D721Med (cell line): ENCODE measurements at regions not wholly inside any gene's neighbourhood (a gene's known extent, or its start where the extent isn't known, plus 50 kb on each side); places are given as distances from the start of the nearest gene placed in this dataset.

Experiments used
- DNase-seq: peaks from one replicate; pipeline ENCODE4 v3.0.0; 2011; ENCODE audit warnings: low spot score; ENCODE audit not compliant: insufficient read length
- FAIRE-seq: peaks from 2 replicates; lab custom pipeline; 2011; peaks lifted over from hg19 to GRCh38; lab: Jason Lieb, UNC
- TF ChIP-seq, protein P1 (sequence below): IDR thresholded peaks from 2 replicates; pipeline ENCODE4 v1.5.1; 2012; ENCODE audit warnings: mild to moderate bottlenecking, control low read depth; ENCODE audit not compliant: insufficient read depth; ENCODE audit errors: missing control alignments

DNA sequence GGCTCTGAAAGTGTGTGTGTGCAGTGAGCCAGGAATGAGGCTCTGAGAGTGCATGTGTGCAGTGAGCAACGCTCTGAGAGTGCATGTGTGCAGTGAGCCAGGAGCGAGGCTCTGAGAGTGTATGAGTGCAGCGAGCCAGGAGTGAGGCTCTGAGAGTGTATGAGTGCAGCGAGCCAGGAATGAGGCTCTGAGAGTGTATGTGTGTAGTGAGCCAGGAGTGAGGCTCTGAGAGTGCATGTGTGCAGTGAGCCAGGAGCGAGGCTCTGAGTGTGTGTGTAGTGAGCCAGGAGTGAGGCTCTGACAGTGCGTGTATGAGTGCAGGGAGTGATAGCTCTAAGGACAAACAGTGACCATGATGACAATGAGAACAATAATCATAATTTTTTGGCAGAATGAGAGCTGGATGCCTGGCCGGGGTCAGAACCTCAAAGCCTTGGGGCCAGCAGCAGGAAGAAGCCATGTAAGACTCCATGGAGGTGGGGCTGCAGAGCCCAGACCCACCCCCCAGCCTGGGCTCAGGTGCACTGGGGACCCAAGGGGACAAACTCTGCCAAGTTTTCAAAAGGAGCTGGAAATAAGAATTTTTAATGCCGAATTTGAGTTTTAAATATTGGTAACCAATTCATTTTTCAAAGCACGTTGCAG is 85.7 kb upstream of the PRR20G start:
- TF ChIP-seq, protein P1, sequence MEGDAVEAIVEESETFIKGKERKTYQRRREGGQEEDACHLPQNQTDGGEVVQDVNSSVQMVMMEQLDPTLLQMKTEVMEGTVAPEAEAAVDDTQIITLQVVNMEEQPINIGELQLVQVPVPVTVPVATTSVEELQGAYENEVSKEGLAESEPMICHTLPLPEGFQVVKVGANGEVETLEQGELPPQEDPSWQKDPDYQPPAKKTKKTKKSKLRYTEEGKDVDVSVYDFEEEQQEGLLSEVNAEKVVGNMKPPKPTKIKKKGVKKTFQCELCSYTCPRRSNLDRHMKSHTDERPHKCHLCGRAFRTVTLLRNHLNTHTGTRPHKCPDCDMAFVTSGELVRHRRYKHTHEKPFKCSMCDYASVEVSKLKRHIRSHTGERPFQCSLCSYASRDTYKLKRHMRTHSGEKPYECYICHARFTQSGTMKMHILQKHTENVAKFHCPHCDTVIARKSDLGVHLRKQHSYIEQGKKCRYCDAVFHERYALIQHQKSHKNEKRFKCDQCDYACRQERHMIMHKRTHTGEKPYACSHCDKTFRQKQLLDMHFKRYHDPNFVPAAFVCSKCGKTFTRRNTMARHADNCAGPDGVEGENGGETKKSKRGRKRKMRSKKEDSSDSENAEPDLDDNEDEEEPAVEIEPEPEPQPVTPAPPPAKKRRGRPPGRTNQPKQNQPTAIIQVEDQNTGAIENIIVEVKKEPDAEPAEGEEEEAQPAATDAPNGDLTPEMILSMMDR, result no peak
- DNase-seq (no peak), FAIRE-seq (no peak)

DNA sequence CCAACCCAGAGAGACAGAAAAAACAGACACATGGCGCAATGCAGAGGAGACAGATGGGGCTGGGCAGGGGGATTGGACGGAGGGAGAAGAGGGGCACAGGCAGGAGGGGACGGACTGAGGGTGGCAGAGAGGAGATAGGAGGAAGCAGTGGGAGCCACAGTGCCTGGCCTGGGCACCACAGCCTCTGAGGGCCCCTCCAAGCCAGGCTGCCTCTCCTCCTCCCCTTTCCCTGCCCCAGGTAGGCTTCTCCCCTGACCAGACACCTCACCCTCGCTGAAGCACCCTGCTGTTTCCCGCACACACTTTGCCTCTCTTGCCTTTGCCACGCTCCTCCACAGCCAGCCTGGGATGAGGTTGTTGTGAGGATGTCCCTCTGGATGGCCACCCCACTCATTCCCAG is 84.0 kb upstream of the PRR20G start:
- DNase-seq (no peak), FAIRE-seq (no peak)
- TF ChIP-seq, protein P1, result no peak

DNA sequence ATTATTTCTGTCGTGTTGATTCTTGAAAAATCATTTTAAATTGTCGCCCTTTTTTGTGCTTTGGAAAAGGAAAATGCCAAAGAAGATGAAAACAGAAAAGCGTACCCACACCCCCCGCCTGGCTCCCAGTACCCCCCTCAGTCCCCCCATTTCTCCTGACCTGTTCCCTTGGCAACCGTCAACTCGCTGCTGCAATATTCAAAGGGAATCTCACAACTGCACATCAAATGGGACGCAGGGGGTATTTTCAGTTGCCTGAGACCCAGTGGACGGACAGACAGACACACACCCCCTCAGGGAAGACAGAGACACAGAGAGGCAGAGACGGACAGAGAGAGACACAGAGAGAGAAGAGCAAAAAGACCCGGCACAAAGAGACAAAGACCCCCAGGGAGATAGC is 83.5 kb upstream of the PRR20G start:
- DNase-seq (no peak), FAIRE-seq (no peak)
- TF ChIP-seq, protein P1, result no peak

DNA sequence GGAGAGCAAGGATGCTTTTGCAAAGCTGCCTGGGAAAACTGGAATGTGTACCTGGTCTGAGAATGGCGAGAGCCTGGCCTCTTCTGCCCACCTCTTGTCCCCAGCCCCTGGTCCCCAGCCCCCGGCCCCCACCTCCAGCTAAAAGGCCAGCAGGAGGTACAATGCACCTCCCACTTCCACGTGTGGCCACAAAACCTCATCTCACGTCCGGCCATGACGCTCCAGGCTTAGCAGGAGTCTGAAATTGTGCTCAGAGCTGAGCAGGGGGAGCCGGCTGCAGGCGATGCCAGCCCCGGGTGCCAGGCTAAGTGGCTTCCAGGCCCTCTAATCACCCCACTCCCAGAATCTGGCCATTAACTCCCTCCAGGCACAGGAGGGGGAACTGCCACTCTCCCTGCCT is 83.1 kb upstream of the PRR20G start:
- no peak for DNase-seq
- FAIRE-seq, result no peak
- TF ChIP-seq, protein P1, result no peak

DNA sequence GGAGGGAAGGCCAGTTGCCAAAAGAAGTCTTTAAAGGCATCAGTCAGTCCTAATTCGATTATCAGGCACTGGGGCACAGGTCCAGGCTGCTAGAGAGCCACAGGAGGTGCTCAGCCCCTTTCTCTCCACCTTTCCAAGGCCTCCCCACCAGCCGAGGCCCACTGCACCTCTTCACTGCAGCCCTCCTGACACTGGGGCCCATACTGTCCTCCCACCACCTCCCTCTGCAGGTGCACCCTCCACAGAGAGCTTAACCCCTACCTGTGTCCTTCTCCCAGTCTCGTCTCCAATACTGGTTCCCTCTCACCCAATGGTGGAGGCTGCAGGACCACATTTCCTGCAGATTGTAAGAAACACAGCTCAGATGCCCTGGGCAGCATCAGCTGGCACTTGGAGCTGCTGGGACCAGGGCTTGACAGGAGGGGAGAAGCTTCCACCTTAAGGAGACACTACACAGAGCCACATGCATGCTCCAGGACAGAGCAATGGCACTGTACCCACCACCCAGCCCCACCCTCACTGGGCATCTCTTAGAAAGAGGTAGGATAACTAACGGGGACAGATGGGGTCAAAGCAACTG is 81.6 kb upstream of the PRR20G start:
- TF ChIP-seq, protein P1, result no peak
- no peak for FAIRE-seq
- DNase-seq, result no peak

DNA sequence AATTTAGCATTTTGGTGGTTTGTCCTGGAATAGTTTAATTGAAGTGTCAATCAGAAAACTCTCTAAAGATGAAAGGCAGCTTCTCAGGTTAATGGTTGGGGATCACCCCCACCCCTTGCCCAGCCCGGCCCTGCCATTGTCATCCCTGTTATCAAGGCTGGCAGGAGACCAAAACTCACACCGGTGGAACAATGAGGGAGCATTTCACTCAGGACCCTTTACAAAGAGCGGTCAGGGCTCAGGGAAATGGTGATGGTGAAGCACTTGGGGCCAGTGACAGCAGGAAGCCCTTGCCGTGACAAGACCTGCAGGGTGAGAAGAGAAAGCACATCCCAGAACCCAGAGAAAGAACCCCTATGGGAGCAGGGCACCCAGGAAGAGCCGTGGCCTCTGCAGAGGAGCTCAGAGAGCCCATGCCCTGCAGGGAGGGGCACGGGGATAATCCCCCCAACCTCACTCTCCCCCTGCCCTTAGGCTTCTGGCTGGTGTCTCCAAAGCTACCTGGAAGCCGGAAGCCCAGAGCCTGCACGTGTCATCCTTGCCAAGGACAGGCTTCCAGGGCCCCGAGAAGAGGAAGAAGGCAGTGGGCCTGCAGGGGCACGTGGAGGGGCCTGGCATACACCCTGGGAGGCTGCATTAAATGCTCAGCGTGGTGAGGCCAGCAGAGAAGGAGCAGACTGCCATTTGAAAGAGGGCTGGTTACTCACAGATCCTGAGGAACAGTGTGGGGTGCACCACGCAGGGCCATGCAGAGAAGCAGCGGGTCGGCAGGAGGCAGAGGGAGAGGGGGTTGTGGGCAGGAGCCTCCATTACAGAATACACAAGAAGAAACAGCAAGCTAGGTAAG is 80.6 kb upstream of the PRR20G start:
- TF ChIP-seq, protein P1, result no peak
- DNase-seq (no peak), FAIRE-seq (no peak)

DNA sequence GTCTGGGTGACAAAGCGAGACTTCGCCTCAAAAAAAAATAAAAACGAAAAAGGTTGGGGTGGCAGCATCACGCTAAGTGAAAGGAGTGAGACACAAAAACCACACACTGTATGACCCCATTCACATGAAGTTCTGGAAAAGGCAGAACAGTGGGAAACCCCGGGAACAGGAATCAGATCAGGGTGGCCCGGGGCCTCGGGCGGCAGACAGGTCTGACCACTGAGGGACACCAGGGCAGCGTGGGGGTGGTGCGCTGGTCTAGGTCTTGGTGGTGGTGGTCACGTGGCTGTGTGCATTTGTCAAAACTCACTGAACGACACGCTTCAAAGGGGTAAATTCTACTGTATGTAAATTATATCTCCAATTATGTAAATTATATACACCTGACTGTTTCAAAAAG is 79.7 kb upstream of the PRR20G start:
- DNase-seq (no peak), FAIRE-seq (no peak)
- TF ChIP-seq, protein P1, result no peak
